Heart left ventricle (tissue), 16 donors: ENCODE measurements at regions not wholly inside any gene's neighbourhood (a gene's known extent, or its start where the extent isn't known, plus 50 kb on each side); places are given as distances from the start of the nearest gene placed in this dataset.
"Not testable (repeated sequence)": the region's sequence is repeated elsewhere in the genome, so short reads cannot be mapped to it uniquely, and the experiment has no call there.

Source experiments
- ATAC-seq, 4 donors: fragments of 200-7000 bp; cut with Tn5 transposase; one replicate each; pipeline ENCODE4 v1.9.1; 2020 to 2022; ENCODE audit warnings: moderate library complexity in 4 of 4, mild to moderate bottlenecking in 3 of 4, moderate number of reproducible peaks in 1 of 4
- DNase-seq, 5 donors: peaks; one replicate each; pipeline ENCODE4 v3.0.0-alpha.2; 2020
- H3K27ac ChIP-seq, 12 donors: fragments of 200-600 bp; sonication (generic) in 4 of 12; one replicate each; pipeline versions ENCODE4 v1.5.0 to v1.8.0; 2016 to 2022; ENCODE audit warnings: mild to moderate bottlenecking in 2 of 12
- H3K27me3 ChIP-seq, 9 donors: fragments of 200-600 bp; sonication (generic) in 2 of 9; one replicate each; pipeline versions ENCODE4 v1.5.1 to v1.8.0; 2016 to 2022; ENCODE audit warnings: mild to moderate bottlenecking in 3 of 9
- H3K36me3 ChIP-seq, 9 donors: fragments of 200-600 bp; sonication (generic) in 2 of 9; one replicate each; pipeline versions ENCODE4 v1.5.0 to v1.8.0; 2018 to 2022; ENCODE audit warnings: mild to moderate bottlenecking in 2 of 9
- H3K4me1 ChIP-seq, 12 donors: fragments of 200-600 bp; sonication (generic) in 4 of 12; one replicate each; pipeline versions ENCODE4 v1.5.0 to v1.8.0; 2016 to 2022; ENCODE audit warnings: mild to moderate bottlenecking in 3 of 12
- H3K4me3 ChIP-seq, 12 donors: fragments of 200-600 bp; sonication (generic) in 4 of 12; one replicate each; pipeline versions ENCODE4 v1.5.0 to v1.8.0; 2017 to 2022; ENCODE audit warnings: mild to moderate bottlenecking in 9 of 12, moderate library complexity in 4 of 12
- H3K9me3 ChIP-seq, 12 donors: fragments of 200-600 bp; sonication (generic) in 4 of 12; one replicate each; pipeline versions ENCODE4 v1.5.0 to v1.8.0; 2016 to 2022; ENCODE audit warnings: mild to moderate bottlenecking in 1 of 12
- CTCF ChIP-seq, 12 donors: fragments of 200-600 bp; sonication (generic) in 4 of 12; IDR thresholded peaks; one replicate each; pipeline versions ENCODE4 v1.5.0 to v1.8.0; 2018 to 2022; ENCODE audit warnings: antibody characterized with exemption in 12 of 12, mild to moderate bottlenecking in 5 of 12
- POLR2A ChIP-seq, 2 donors: fragments of 450-650 bp; IDR thresholded peaks; one replicate each; pipeline ENCODE4 v1.6.1; 2017; ENCODE audit warnings: antibody characterized with exemption in 2 of 2, mild to moderate bottlenecking in 2 of 2, moderate library complexity in 2 of 2
- WGBS, 4 donors: extraction: QIAGEN DNeasy Blood & Tissue Kit in 2 of 4; methylation state at CpG; one replicate each; pipeline versions ENCODE4 v1.1.5 to v1.1.7; 2013 to 2018; 5-methylcytosine and 5-hydroxymethylcytosine counted together
- intact Hi-C, 10 donors: fragments of 100-400 bp; cut with DNase I; formaldehyde crosslinking; loops; one replicate each; pipeline versions ENCODE4 v1.11.1 to v1.14.2; 2022
- donor health status: ischemic (EF 13 %, LVEDD 7.1; RV severe dilation, severe dysfunction).
- donor health status: healthy with polysubstance abuse.
- donor health status: DM: no; HTN: yes; CAD: no.
- donor health status: DM: no; HTN: no; CAD: no.
- donor health status: ischemic (EF 25% LVEDD 6.9; RV normal size, moderate dysfunction).
- donor health status: ischemic (EF 25% LVEDD 5.7; RV mildly dilated, moderate dysfunction).
- donor health status: healthy.
- donor health status: DM: yes; HTN: yes; CAD: no.
- donor health status: ischemic (EF 35%, LVEDD 5.7; RV mildly dilated, moderate dysfunction).
- donor health status: nonischemic (EF 11% LVEDD 7.7; RV severe dilation, severe dysfunction).
- donor health status: DM: yes; HTN: yes; CAD: no.
- donor health status: PGD.
- donor health status: ischemic (EF 29% LVEDD 5.4; RV normal size, mild dysfunction).
- donor health status: nonischemic (EF 23%, LVEDD 6.1; RV moderate dilation, normal function).

- Histone ChIP-seq H3K36me3 (no peaks in the 10 kb centered on the region), H3K27me3 (no peaks in the 10 kb centered on the region), H3K27ac (no peak overlapping the region), H3K4me1 (no peaks in the 10 kb centered on the region), H3K9me3 (no peaks in the 10 kb centered on the region), H3K4me3 (no peak overlapping the region)
- DNase-seq (no peak), ATAC-seq (no peak)
- intact Hi-C loops = no loop called here
- no peak for TF ChIP-seq CTCF (IDR thresholded peaks at IDR 0.05)
- no peak for TF ChIP-seq POLR2A (IDR thresholded peaks at IDR 0.05)
- WGBS, 4 donors = 35 to 54% (median 47%) methylated on average over 2 of the region's 2 CpGs
Measured at GRCh38 chr4:103402198-103402597, 204.1 kb upstream of the CENPE start.

GRCh38 chr4:103400405-103400804 lies 202.3 kb upstream of the CENPE start:
- TF ChIP-seq POLR2A (IDR thresholded peaks at IDR 0.05) (no peak), CTCF (IDR thresholded peaks at IDR 0.05) (no peak)
- Histone ChIP-seq H3K9me3 (no peaks in the 10 kb centered on the region), H3K4me1 (no peaks in the 10 kb centered on the region), H3K27me3 (no peaks in the 10 kb centered on the region), H3K4me3 (no peak overlapping the region), H3K27ac (no peak overlapping the region), H3K36me3 (no peaks in the 10 kb centered on the region)
- DNase-seq = no peak
- whole genome bisulfite sequencing, 4 donors = 23 to 39% (median 31%) methylated on average over 1 of the region's 1 CpG
- ATAC-seq = no peak
- intact Hi-C loops = no loop called here

GRCh38 chr4:103397541-103397940 lies 199.4 kb upstream of the CENPE start:
- ATAC-seq (no peak), DNase-seq (no peak)
- intact Hi-C loops = no loop called here
- no peak overlapping the region for H3K27ac ChIP-seq
- H3K4me3 ChIP-seq = no peak overlapping the region
- H3K36me3 ChIP-seq = no peaks in the 10 kb centered on the region
- H3K4me1 ChIP-seq = no peaks in the 10 kb centered on the region
- WGBS, 4 donors = 30 to 53% (median 40%) methylated on average over 1 of the region's 1 CpG
- H3K9me3 ChIP-seq = no peaks in the 10 kb centered on the region
- H3K27me3 ChIP-seq = no peaks in the 10 kb centered on the region
- TF ChIP-seq CTCF (IDR thresholded peaks at IDR 0.05) (no peak), POLR2A (IDR thresholded peaks at IDR 0.05) (no peak)

GRCh38 chr4:103387508-103388011 lies 189.4 kb upstream of the CENPE start:
- H3K9me3 ChIP-seq = peaks cover 0 to 24% (median 0%) of the 10 kb centered on the region in 12 donors
- intact Hi-C loops, H3K36me3 ChIP-seq, DNase-seq, H3K4me3 ChIP-seq, ATAC-seq, H3K27ac ChIP-seq, H3K27me3 ChIP-seq, H3K4me1 ChIP-seq: not testable (repeated sequence)
- WGBS, 4 donors = 73 to 89% (median 83%) methylated on average over 1 of the region's 1 CpG

GRCh38 chr4:103385565-103385964 lies 187.4 kb upstream of the CENPE start:
- 71 to 93% (median 81%) methylated on average over 2 of the region's 2 CpGs for WGBS, 4 donors
- ATAC-seq, H3K27ac ChIP-seq, H3K36me3 ChIP-seq, DNase-seq, H3K27me3 ChIP-seq, H3K4me1 ChIP-seq, intact Hi-C loops, H3K4me3 ChIP-seq: not testable (repeated sequence)
- H3K9me3 ChIP-seq = peaks cover 0 to 29% (median 0%) of the 10 kb centered on the region in 12 donors
